HG03159 (cell line): ENCODE measurements at regions not wholly inside any gene's neighbourhood (a gene's known extent, or its start where the extent isn't known, plus 50 kb on each side); places are given as distances from the start of the nearest gene placed in this dataset.
"Not testable (repeated sequence)": the region's sequence is repeated elsewhere in the genome, so short reads cannot be mapped to it uniquely, and the experiment has no call there.

Source experiments
- ATAC-seq: cut with Tn5 transposase; IDR thresholded peaks from one replicate; pipeline ENCODE4 v1.9.1; 2021; ENCODE audit warnings: mild to moderate bottlenecking, moderate library complexity; ENCODE audit not compliant: unreplicated experiment

DNA sequence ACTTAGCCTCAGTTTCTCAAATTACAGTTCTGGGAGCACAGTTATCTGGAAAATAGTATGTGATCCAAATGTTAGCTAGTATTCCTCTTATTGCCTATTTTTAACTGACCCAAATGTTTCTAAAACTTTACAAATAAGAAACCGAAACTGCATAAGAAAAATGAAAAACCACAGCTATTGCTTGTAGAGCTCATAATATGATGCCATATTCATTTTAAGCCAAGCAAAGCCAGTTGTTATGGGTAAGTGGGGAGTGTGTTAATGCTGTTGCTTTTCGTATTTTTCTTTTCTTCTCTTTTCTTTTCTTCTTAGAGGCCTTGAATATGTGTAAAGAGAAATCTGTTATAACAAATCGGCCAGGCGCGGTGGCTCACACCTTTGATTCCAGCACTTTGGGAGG lies 447.4 kb upstream of the TUSC1 start:
- no peak for ATAC-seq

DNA sequence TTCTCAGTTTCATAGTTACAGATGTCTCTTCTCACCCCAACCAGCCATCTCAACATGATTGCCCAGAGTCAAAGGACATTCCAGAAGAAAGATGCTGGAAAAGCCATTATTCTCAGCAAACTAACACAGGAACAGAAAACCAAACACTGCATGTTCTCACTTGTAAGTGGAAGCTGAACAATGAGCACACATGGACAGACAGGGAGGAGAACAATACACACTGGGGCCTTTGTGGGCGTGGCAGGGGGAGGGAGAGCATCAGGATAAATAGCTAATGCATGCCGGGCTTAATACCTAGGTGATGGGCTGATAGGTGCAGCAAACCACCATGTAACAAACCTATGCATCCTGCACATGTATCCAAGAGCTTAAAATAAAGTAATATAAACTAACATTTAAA lies 437.8 kb upstream of the TUSC1 start:
- not testable (repeated sequence) for ATAC-seq

DNA sequence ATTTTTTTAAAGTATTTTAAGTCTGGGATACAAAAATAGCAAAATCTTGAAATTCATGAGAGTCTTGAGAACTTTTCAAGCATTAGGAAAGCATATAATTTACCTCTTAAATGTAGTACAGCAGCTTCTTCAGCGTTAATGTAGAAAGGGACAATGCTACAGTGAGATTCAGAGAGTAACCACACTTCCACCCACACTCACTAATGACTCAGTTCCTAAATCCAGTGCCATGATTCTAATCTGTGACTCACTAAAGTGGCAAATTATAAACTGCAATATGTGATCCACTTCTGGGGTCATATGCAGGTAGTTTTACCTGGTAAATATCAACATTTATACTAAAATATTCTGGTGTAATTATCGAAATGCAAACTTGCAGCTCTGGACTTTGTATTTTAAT lies 434.5 kb upstream of the TUSC1 start:
- ATAC-seq: no peak

DNA sequence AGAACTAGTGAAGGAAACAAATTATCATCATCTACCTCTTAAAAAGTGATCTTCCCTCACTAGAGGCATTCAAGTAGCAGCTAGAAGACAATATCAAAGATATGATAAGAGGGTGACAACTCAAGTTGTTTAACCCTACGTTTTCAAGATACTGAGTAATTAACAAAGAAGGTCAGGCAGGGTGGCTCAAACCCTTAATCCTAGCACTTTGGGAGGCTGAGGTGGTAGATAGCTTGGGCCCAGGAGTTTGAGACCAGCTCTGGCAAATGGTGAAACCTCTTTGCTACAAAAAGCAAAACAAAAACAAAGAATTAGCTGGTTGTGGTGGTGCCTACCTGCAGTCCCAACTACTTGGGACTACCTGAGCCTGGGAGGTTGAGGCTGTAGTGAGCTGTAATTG lies 408.2 kb upstream of the TUSC1 start:
- no peak for ATAC-seq

DNA sequence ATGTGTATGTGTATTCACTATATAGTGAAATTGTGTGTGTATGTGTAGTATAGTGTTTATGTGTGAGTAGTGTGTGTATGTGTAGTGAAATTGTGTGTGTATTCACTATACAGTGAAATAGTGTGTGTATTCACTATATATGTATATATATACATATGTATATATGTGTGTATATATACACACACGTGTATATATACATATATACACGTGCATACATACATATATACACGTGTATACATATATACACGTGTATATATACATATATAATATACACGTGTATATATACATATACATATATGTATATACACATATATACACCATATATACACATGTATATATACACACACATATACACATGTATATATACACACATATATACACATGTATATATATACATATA lies 403.6 kb upstream of the TUSC1 start:
- no peak for ATAC-seq

DNA sequence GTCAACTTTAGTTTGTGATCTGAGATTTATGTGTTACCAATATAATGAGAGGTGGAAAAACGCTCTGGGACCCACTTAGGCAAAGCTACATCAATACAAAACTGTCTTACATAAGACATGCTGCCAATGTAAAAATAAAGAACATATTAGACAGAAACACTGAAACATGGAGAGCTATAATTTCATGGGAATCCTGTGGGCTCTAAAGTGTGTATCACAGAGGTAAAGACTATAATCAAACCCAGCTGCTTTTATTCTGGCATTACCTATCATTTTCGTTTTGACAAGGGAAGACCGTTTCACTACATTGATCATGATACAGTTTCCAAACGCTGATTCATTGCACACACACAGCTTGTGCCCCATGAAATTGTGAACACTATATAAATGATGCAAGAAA lies 400.5 kb upstream of the TUSC1 start:
- ATAC-seq: no peak

DNA sequence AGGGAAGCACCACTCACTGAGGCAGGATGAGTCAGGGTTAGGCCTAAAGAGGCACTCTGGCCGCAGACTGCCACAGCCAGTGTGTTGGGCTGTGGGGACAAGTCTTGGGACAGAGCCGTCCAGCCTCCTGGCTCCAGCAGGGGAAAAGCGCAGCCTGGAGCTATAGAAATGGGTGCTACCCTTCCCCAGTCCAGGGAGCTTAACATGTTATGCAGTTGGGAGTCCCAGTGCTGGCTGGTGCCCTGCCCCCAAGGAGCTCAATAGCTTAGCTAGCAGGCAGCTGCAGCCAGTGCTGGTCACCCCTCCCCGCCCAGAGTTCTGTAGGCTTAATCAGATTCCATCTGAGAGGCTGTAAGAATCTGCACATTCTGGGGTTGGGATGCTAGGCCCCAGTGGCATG lies 399.6 kb upstream of the TUSC1 start:
- no peak for ATAC-seq

DNA sequence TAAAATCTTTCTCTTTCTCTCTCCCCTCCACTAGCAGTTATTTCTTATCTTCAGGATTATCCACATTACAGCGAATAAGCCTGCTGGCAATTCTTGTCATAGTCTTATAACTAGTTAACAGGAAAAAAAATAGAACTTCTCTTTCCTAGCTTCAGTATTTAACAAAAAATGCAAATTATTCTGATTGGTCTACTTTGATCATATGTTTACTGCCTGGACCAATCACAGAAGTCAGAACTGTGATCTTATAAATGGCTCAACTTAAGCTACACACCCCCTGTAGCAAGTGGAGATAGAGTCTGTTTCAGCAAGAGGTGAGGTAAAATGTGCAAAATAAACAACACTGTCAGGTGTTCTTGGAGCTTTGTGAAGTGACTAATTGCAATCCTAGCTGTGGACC lies 389.4 kb upstream of the TUSC1 start:
- no peak for ATAC-seq

DNA sequence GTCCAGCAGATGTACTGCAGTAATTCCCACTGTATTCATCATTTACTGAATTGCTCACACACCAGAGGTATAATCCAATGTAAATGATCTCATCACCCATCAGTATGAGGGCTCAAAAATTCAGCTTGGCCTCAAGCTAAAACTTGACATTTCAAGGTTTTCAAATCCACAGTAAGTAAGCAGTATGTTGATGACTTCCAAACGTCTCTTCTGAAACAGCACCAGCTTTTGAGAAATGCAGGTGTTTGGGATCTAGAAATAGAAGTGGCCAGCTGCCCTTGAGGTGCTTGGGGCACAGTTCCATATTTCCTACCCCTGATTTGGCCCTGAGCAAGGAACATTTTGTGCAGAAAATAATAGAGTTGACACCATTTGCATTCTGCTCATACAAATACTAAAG lies 388.0 kb upstream of the TUSC1 start:
- ATAC-seq: no peak

DNA sequence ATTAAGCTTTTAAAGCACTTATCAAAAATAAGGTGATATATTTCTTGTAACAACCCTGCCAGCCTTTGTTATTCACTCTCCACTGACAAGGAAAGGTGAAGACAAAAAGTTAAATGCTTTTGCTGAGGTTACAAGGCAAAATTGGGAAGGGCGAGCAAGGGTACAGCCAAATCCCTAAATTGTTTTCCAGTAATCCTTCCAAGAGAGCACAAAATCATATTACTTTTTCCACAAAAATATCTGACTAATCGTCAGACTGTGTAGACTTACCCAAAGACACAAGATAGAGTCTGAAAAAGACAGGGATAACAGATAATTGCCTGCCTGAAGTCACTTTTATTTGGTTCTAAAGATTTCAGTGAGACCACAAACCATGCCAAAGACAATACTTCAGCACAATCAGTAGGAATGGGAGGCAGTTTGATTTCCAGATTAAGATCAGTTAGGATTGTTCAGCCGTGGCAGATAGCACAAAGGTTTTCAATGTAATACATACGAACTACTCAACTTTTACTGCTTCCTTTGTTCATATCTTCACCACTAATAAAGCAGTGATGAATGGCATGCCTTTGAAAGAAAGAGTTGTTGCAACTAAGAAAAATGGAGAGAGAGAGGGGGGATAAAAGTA lies 383.8 kb upstream of the TUSC1 start:
- no peak for ATAC-seq

DNA sequence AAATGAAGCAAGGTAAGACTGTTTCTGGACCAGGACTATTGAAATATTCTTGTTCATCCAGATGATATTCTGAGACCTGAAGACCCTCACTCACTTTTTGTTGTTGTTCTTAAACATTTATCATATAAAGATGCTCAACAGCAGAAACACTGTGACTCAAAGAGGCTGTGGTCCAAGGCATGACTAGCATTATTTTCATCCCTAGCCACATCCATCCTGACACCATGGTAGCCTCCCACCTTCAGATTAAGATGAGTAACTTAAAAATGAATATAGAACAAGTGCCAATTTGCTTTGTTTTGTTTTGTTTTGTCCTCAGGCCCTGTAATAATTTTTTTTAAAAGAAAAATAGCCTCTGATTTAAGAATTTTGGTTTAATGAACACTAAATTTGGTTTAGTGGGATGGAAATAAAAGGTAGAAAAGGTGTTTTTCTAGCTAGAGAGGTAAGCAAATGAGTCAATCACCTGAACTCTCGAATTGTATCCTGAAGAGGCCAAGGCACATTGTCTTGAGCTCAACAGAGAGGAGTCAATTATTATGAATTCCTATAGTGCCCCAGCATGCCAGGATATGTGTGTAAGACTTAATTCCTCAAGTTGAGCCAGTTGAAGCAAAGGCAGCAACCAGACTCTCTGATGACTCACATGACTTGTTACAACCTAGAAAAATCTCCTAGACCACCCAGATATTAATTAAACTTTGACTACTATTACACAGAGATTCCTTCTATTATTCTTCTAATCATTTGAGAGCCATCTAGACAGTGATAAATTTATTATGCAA lies 380.1 kb upstream of the TUSC1 start:
- no peak for ATAC-seq

DNA sequence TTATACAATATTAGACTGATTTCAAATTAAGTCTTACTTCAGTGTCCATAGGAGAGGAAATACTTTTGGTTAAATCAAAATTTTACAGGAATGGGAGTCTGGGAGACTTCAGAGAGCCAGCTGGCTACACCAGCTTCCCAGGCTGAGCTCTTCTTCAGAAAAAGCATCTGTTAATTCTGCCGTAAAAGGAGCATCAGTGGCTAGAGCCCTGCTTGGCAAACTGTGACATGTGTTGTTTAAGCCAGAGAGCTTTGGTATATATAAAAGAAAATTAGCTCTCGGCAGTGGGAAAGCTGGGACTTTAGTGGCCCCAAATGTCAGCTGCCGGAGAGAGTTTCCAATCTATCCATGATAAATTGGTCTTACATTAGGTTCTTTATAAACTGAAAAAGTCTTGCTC lies 378.8 kb upstream of the TUSC1 start:
- ATAC-seq: no peak

DNA sequence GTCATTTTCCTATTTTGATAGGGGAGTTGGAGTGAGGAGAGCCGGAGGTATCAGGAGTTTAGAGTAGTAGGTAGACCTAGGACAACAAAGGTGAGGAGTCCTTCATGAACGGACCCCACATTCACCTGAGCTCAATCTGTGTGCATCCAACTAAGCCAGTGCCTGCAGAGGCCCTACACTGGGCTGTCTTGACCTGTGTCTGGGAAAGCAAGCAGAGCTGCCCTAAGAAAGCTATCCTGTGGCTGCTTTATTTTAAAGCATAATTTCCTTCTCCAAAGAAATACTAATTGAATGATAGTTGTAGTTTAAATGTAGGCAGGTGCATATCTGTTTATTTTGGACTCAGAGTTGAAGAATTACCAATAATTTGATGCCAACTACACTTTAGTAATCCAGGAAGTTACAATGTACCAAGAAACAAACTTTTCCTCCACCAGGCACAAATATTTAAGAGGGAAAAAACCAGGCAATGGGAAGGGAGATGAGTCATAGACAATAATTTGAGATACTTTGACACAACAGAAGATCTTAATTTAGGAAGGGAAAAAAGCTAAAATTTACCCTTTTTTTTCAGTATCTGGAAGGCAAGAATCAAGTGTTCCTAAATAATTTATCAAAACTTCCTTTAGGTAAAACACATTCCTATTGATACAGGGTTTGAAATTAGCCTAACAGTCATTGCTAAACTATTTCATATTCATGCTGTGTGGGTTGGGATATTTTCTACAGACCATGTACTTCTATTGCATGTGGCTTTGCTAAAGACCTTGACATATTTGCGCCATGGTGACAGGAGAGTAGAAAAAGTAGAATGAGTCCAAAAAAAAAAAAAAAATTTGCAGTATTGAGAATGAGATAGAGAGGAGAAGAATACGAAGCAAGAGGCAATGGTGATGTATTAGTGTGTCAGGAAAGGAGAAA lies 376.6 kb upstream of the TUSC1 start:
- no peak for ATAC-seq

DNA sequence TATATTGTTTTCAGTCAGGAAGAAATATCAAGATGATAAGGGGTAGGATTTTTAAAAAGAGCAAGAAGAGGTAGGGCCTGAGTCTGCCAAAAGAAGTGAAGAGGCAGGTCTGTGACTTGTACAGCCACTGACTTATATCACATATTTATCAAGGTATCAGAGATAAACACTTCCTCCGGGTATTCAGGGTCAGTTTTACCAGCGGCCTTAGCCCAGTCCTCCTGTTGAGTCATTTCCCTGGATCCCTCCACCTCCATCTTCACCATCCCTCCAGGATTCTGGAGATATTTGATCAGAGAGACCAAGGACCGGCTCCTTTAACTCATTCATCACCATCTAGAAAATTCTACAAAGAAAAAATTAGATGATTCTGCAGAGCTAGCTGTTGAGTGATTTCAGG lies 375.7 kb upstream of the TUSC1 start:
- no peak for ATAC-seq

DNA sequence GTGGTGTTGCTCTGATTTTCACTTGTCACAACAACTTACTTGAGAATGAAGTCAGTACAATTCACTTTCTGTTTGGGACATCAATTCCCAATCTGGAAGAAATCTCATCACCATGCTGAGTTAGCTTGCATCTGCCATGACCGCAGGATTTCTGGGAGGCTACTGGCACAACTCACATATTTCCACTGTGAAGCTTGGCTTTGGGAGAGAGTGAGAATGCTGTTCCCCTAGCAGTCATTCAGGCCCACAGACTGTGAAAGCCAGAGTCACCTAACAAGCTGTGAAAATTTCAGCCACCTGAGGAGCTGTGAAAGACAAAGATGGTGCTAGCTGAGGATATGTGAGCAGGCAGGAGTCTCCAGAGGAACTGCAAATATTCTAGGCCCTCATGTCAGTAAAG lies 365.2 kb upstream of the TUSC1 start:
- ATAC-seq: no peak

DNA sequence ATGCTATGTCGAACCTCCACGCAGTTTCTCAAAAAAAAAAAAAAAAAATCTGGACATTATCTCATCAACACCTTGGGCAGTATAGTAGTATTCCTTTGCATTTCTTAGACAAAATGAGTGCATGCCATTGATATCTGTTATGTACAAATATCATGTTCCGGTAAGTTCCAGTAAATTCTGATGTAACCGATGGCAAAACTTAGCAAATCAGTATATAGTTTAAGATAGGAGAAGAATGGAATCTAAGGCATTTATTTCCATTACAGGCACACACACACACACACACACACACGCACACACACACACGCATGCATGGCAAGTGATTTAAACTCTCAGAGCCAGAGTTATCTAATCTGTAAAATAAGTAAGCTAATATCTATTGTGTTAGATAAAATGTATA lies 356.5 kb upstream of the TUSC1 start:
- ATAC-seq: no peak

DNA sequence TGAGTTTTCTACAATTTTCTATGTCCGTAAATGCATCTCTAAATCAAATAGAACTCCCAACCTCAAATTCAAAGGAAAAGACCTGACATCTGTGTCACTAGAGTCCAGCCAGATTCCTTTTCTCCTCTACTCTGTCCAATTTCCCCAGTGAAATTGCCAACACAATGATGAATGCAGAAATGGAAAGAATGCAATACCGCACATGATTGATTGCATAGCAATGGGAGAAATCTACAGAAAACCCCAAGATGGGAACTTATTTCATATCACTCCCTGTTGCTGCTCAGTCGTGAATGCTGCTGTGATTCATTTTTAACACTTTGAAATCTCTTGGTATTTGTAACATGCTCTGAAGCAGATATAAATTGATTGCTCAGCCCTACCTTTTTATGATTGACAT lies 355.1 kb upstream of the TUSC1 start:
- no peak for ATAC-seq

DNA sequence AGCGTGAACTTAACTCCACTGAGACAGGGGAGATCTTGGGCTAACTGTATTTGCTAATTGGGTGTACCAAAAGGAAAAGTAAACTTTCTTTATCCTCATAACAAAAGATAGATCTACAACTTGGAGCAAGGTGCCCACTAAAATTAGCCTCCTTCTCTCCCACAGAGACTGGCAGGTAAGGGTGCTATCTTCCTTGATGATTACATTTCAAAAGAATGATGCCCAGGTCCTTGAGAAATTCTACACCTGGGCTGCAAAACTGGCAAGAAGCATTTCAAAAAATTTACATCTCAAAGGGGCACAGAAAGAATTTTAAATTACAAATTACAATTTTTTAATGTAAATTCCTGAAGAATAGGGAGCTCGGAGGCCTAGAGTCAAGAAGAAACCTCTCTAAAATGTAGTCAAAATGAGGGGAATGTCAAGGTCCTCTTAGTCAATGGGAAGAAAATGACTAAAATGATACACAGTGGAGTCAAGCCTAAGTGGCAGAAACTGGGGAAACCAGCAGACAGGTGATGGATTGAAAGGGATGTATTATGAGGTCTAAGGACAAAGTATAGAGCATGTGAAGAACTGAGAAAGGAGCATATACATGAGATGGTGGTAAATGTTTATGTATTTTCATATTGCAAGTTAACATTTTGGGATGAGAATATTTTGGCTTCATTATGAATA lies 348.3 kb upstream of the TUSC1 start:
- no peak for ATAC-seq

DNA sequence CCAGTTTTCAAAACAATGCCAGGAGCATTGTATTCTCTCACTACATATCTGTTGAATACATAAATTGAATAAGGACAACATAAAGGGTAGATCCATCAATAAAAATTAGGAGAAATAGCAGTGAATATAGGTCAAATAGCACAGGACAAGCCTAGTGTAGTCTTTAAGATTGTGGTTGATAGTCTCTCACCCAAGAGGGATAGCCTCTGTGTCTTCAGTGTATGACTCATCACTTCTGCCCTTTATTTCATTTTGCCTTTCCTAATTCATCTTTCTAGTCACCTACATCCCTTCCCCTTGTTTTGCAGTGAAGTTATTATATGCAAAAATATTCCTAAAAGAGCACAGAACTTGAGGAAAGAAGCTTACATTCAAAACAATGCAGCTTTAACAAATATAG lies 335.0 kb upstream of the TUSC1 start:
- ATAC-seq: no peak

DNA sequence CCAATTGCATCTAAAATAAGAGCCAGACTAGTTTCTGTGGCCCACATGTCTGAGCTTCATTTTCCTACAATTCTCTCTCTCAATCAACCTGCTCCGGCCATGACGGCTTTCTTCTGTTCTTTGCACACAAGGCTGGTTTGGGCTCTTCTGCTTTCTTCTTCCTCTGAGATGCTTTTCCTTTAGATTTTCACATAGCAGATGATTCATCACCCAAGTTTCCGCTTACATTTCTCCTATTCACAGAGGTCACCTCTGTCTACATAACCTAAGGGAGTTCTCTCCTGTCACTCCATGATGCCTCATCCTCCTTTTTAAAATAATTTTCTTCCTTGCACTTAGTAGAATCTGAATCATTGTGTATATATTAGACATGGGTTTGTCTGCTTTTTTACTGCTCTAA lies 334.6 kb upstream of the TUSC1 start:
- ATAC-seq: no peak

DNA sequence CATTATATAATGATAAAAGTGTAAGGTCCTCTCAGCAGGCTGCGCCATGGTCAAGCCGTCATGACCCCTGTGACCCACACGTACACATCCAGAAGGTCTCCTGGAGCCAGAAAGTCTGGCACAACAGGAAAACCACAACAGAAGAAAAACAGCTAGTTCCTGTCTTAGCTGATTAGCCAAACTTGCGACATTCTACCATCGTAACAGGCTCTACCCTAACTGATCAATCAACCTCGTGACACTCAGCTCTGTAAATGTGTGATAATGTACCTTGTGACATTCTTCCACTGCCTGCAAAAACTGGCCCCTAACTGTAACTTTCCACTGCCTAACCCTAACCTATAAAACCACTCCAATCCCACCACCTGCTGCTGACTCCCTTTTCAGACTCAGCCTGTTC lies 316.4 kb upstream of the TUSC1 start:
- no peak for ATAC-seq
